Loucy (cell line): ENCODE measurements at regions not wholly inside any gene's neighbourhood (a gene's known extent, or its start where the extent isn't known, plus 50 kb on each side); places are given as distances from the start of the nearest gene placed in this dataset.

Source experiments
- H2AFZ ChIP-seq: fragments of 200-600 bp; sonication (generic); 2 replicates; pipeline ENCODE4 v1.6.0; 2016; ENCODE audit warnings: antibody characterized with exemption, mild to moderate bottlenecking, low read length, moderate library complexity
- H3F3A ChIP-seq: fragments of 200-600 bp; 2 replicates; pipeline ENCODE4 v1.6.0; 2016; ENCODE audit warnings: antibody characterized with exemption, low read depth, mild to moderate bottlenecking
- H3K27me3 ChIP-seq: fragments of 200-600 bp; sonication (generic); 2 replicates; pipeline ENCODE4 v1.6.1; 2014; ENCODE audit warnings: low read length, mild to moderate bottlenecking; ENCODE audit not compliant: insufficient read depth, poor library complexity, severe bottlenecking
- H3K36me3 ChIP-seq: fragments of 200-600 bp; sonication (generic); 2 replicates; pipeline ENCODE4 v1.6.1; 2016; ENCODE audit warnings: low read length; ENCODE audit not compliant: insufficient read depth
- H3K4me1 ChIP-seq: fragments of 200-600 bp; sonication (generic); 2 replicates; pipeline ENCODE4 v1.5.1; 2014; ENCODE audit warnings: low read length, mild to moderate bottlenecking; ENCODE audit not compliant: insufficient read depth, poor library complexity, severe bottlenecking
- H3K4me2 ChIP-seq: fragments of 200-600 bp; sonication (generic); 2 replicates; pipeline ENCODE4 v1.6.0; 2014; ENCODE audit warnings: antibody characterized with exemption, low read length, low read depth, mild to moderate bottlenecking; ENCODE audit not compliant: poor library complexity, severe bottlenecking
- H3K4me3 ChIP-seq: fragments of 200-600 bp; sonication (generic); 2 replicates; pipeline ENCODE4 v1.5.1; 2014; ENCODE audit warnings: low read length, mild to moderate bottlenecking, mixed read lengths; ENCODE audit not compliant: poor library complexity, severe bottlenecking
- H3K79me2 ChIP-seq: fragments of 200-600 bp; sonication (generic); 2 replicates; pipeline ENCODE4 v1.6.1; 2014; ENCODE audit warnings: low read length; ENCODE audit not compliant: insufficient read depth
- H3K9ac ChIP-seq: fragments of 200-600 bp; sonication (generic); 2 replicates; pipeline ENCODE4 v1.6.0; 2014; ENCODE audit warnings: mild to moderate bottlenecking, low read depth, low read length, moderate library complexity; ENCODE audit not compliant: poor library complexity, severe bottlenecking
- H3K9me2 ChIP-seq: fragments of 200-600 bp; sonication (generic); replicated peaks from 2 replicates; pipeline ENCODE4 v1.6.1; 2016; ENCODE audit warnings: low read depth, low read length, mixed read lengths
- H3K9me3 ChIP-seq: fragments of 200-600 bp; sonication (generic); 2 replicates; pipeline ENCODE4 v1.6.1; 2014; ENCODE audit warnings: mild to moderate bottlenecking, antibody characterized with exemption, low read length, low read depth; ENCODE audit not compliant: insufficient read depth
- H4K20me1 ChIP-seq: fragments of 200-600 bp; sonication (generic); 2 replicates; pipeline ENCODE4 v1.6.0; 2014; ENCODE audit warnings: antibody characterized with exemption, low read length, mild to moderate bottlenecking; ENCODE audit not compliant: insufficient read depth, poor library complexity, severe bottlenecking
- CTCF ChIP-seq: fragments of 200-600 bp; sonication (generic); conservative IDR thresholded peaks from 2 replicates; pipeline ENCODE4 v1.5.1; 2014; ENCODE audit warnings: mild to moderate bottlenecking, antibody characterized with exemption, low read length
- EZH2phosphoT487 ChIP-seq: fragments of 200-600 bp; IDR thresholded peaks from 2 replicates; pipeline ENCODE4 v1.6.1; 2018; ENCODE audit warnings: antibody characterized with exemption, mild to moderate bottlenecking, moderate library complexity, borderline replicate concordance

GRCh38 chr2:10217489-10218435 is 84.9 kb upstream of the HPCAL1 start:
- H3K36me3 ChIP-seq = no peaks in the 10 kb centered on the region
- TF ChIP-seq EZH2phosphoT487 (no peak), CTCF (no peak)
- H3K4me1 ChIP-seq = no peaks in the 10 kb centered on the region
- no peaks in the 10 kb centered on the region for H3K9me3 ChIP-seq
- H4K20me1 ChIP-seq = no peaks in the 10 kb centered on the region
- H2AFZ ChIP-seq = no peak overlapping the region
- H3K27me3 ChIP-seq = no peaks in the 10 kb centered on the region
- no peak overlapping the region for H3K9ac ChIP-seq
- H3K4me2 ChIP-seq = no peak overlapping the region
- no peaks in the 10 kb centered on the region for H3K9me2 ChIP-seq
- no peak overlapping the region for H3K4me3 ChIP-seq
- H3F3A ChIP-seq = no peaks in the 10 kb centered on the region
- no peaks in the 10 kb centered on the region for H3K79me2 ChIP-seq

- Histone ChIP-seq H3K79me2 (no peaks in the 10 kb centered on the region), H3K4me3 (no peak overlapping the region), H3K9ac (no peak overlapping the region), H3F3A (no peaks in the 10 kb centered on the region), H4K20me1 (no peaks in the 10 kb centered on the region), H3K4me1 (no peaks in the 10 kb centered on the region), H3K36me3 (no peaks in the 10 kb centered on the region), H3K9me2 (no peaks in the 10 kb centered on the region), H3K9me3 (no peaks in the 10 kb centered on the region), H3K4me2 (no peak overlapping the region), H2AFZ (no peak overlapping the region), H3K27me3 (no peaks in the 10 kb centered on the region)
- TF ChIP-seq EZH2phosphoT487 (no peak), CTCF (no peak)
Observed at GRCh38 chr2:10220045-10220901, 82.4 kb upstream of the HPCAL1 start.

- H3K9me2 ChIP-seq = no peaks in the 10 kb centered on the region
- no peak overlapping the region for H3K9ac ChIP-seq
- no peaks in the 10 kb centered on the region for H3K79me2 ChIP-seq
- no peaks in the 10 kb centered on the region for H4K20me1 ChIP-seq
- no peak overlapping the region for H3K4me3 ChIP-seq
- H3K9me3 ChIP-seq = no peaks in the 10 kb centered on the region
- H3K27me3 ChIP-seq = no peaks in the 10 kb centered on the region
- no peak overlapping the region for H3K4me2 ChIP-seq
- no peaks in the 10 kb centered on the region for H3K4me1 ChIP-seq
- H3K36me3 ChIP-seq = no peaks in the 10 kb centered on the region
- H2AFZ ChIP-seq = no peak overlapping the region
- no peaks in the 10 kb centered on the region for H3F3A ChIP-seq
- TF ChIP-seq CTCF (no peak), EZH2phosphoT487 (no peak)
Observed at GRCh38 chr2:10220902-10221391, 81.8 kb upstream of the HPCAL1 start.
